ENCODE measurements at regions not wholly inside any gene's neighbourhood (a gene's known extent, or its start where the extent isn't known, plus 50 kb on each side); places are given as distances from the start of the nearest gene placed in this dataset.
"Not testable (repeated sequence)": the region's sequence is repeated elsewhere in the genome, so short reads cannot be mapped to it uniquely, and the experiment has no call there.

DNA sequence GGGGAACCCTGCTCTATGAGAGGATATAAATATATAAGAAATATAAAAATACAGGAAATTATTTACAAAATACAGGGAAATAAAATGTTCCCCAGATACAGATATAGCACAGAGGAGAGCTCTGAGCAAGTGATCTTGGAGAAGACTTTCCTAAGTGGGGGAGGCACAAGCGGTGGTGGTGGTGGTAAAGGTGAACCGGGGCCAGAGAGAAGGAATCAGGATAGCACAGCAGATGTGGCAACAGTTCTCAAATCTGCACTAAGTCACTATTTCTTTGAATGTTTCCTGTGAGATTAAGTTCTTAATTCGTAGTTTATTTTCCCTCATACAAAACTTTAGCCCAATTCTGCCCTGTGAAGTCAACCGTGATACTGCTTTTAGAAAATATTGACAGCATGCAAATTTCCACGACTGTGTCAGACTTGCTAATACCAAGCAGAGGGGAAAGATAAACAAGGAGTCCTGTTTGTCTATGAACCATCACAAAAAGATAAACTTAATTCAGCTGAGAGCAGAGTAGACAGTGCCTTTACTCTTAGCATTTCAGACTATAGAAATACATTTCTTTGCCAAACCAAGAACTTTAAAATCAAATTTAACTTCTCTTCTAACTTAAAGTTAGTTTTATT, 237.5 kb upstream of the POGK start:
- in situ Hi-C loops (cut with HindIII; ENCODE audit: low sequenced_read_pairs), result no loop called here

DNA sequence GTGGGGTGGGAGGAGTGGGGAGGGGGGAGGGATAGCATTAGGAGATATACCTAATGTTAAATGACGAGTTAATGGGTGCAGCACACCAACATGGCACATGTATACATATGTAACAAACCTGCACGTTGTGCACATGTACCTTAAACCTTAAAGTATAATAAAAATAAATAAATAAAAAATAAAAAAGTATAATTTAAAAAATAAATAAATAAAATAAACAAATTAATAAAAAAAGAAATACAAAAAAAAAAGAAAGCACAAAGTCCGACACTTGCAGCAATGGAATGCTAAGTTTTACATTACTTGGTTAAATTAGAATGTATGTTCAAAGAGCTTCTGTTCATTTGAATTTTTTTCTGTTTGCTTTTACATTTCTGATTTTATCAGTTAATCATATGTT, 236.5 kb upstream of the POGK start:
- in situ Hi-C loops (cut with HindIII; ENCODE audit: low sequenced_read_pairs), result not testable (repeated sequence)

DNA sequence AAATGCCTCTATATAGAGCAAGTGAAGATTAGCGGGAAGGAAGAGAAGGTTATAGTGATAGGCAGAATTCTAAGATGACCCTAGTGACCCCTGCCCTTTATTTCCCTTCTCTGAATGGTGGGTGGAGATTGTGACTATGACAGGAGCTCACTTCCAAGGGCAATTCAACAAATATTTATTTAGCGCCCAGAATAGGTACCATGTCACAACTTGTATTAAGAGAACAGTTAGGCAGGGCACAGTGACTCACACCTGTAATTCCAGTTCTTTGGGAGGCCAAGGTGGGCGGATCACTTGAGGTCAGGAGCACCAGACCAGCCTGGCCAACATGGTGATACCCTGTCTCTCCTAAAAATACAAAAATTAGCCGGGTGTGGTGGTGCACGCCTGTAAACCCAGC, 236.0 kb upstream of the POGK start:
- in situ Hi-C loops (cut with HindIII; ENCODE audit: low sequenced_read_pairs), result no loop called here

DNA sequence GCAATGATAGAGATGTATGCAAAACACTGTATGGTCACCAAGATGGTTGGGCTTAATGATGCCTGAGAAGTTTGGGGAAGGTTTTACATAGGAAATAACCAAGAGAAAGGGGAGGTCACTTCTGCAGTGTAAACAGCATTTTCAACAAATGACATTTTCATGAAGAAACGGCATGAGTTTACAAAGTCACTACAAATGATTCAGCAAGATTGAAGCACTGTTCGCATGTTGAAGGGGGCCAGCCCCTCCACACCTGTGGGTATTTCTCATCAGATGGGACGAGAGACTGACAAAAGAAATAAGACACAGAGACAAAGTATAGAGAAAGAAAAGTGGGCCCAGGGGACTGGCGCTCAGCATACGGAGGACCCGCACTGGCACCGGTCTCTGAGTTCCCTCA, 234.1 kb upstream of the POGK start:
- in situ Hi-C loops (cut with HindIII; ENCODE audit: low sequenced_read_pairs), result no loop called here

DNA sequence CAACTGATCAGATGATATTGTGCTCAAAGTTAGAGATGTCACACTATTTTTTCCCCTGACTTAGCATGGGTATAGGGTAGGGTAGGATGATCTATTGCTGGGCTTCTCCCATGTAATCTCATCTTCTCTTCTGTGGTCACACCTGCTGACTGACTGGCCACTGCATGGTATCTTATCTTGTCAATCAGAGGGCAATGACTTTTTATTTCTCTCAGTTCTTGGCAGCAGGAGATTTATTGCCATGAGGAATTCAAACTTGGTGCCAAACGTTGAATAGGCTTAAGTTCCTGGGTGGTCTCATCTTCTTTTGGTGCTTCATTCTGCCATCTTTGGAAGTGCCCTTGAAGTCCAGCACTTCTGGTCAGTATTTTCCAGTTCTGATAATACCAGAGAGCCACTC, 226.4 kb upstream of the POGK start:
- in situ Hi-C loops (cut with HindIII; ENCODE audit: low sequenced_read_pairs), result no loop called here

DNA sequence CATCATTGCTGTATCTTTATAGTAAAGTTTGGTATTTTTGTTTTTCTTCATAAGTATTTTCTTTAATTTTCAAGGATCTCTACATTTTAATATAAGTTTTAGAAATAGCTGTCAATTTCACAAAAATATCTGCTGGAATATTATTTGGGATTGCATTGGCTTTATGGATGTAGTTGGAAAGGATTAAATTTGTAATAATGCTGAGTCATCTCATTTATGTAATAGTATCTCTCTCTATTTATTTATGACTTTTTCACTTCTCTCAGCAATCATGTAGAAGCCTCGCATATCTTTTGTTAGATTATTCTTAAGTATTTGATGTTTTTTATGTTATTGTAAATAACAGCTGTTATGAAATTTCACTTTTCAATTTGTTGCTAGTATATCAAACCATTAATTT, 223.1 kb upstream of the POGK start:
- in situ Hi-C loops (cut with HindIII; ENCODE audit: low sequenced_read_pairs), result no loop called here

DNA sequence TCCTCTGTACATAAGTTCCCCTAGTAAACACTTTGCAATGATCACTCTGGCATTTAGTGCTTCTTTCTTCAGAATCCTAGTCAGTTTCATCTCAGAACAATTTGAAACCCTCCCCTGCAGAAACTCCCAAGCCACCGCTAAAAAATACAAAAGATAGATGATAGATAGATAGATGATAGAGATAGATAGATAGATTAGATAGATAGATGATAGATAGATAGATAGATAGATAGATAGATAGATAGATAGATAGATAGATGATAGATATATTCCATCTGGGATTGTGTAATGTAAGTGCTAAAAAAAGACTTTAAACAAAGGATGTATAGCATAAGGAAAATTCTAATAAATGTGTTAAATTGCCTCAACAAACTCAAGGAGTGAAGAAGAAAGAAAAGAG, 212.6 kb upstream of the POGK start:
- in situ Hi-C loops (cut with HindIII; ENCODE audit: low sequenced_read_pairs), result no loop called here

DNA sequence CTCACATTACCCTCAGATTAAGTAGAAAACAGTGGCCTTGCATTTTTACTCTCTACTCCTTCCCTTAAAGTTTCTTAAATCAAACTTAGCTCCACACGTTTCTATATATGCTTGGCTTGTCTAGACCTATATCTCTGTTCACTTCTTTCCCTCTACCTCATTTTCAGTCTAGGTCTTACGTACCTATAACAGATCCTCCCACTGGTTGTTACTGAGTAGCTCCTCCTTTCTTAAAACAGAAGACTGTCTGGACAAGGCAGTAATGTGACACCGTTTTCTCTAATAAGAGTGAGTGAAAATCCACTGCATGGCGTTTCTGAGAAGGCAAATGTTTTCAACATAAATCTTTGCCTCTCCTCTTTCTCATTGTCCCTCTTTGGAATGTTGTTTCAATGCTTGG, 211.7 kb upstream of the POGK start:
- in situ Hi-C loops (cut with HindIII; ENCODE audit: low sequenced_read_pairs), result no loop called here

DNA sequence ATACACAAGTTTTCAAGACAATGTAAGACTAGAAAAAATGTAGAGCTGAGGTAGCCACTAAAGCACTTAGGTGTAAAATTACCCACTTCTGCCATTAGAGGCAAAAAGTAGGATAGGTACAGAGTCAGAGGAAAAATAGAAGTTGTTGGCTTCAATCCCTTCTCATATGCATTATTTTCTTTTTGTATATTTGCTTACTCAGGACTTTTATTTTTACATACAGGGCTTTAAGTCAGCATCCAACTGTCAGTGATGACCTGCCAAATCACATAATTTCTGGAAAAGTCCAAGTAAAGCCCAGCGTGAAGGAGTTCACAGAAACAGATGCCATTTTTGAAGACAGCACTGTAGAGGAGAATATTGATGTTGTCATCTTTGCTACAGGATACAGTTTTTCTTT, 211.0 kb upstream of the POGK start:
- in situ Hi-C loops (cut with HindIII; ENCODE audit: low sequenced_read_pairs), result no loop called here

DNA sequence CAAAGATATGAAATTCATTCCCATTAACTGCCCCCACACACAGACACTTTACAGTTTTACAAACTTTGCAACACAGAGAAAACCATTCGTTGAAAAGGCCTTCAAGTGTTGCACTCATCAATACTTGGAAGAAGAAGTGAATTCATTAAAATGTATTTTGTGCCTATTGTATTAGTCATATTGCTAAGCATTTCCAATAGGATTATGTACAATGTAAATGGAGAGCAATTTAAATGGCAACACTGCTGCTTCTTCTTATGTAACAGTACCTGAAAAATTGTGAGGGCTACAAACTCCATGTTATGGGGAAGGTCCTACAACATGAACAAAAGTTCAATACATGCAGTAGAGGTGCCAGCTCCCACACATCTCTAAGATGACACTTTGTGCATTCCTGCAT, 209.3 kb upstream of the POGK start:
- in situ Hi-C loops (cut with HindIII; ENCODE audit: low sequenced_read_pairs), result no loop called here

DNA sequence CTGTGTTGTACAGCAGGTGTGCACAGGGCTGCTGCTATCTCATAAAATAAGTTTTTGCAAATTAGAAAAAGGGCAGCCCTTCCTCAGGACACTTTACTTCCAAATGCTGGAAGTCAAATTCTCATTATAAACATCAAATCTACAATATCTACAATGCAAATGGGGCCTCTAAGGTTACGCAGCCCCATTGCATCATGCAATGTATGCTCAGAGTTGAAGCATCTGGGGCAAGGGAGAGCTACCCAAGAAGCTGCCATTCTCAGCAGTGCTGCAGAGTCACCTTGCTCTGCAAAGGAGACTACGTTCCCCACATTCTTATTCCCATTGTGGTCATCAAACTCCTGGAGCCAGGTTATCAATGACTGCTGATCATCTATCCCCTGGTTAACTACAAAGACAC, 208.9 kb upstream of the POGK start:
- in situ Hi-C loops (cut with HindIII; ENCODE audit: low sequenced_read_pairs), result no loop called here

DNA sequence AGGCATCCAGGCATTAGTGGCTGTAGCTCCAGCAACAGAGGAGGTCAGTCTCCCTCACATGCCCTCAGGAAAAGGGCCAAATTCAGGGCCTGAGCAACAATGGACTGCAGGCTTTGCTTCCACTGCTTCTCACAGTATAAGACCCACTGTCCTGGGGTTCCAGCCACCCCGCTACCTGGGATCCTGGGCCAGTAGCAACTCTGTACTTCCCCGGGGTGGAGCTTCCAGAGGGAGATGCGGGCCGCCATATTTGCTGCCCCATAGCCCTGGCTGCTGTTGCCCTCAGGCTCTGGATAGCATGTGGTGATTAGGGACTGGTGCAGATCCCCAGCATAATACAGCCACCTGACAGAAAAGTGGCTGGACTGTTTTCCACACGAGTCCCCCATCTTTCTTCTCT, 201.1 kb upstream of the POGK start:
- in situ Hi-C loops (cut with HindIII; ENCODE audit: low sequenced_read_pairs), result no loop called here

DNA sequence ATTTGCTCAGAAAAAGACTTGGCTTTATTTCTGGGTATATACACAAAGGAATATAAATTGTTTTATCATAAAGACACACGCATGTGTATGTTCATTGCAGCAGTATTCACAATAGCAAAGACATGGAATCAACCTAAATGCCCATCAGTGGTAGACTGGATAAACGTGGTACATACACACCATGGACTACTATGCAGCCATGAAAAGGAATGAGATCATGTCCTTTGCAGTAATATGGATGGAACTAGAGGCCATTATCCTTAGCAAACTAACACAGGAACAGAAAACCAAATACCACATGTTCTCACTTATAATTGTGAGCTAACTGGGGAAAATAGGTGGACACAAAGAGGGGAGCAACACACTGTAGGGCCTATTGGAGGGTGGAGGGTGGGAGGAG, 182.0 kb upstream of the POGK start:
- in situ Hi-C loops (cut with HindIII; ENCODE audit: low sequenced_read_pairs), result not testable (repeated sequence)

DNA sequence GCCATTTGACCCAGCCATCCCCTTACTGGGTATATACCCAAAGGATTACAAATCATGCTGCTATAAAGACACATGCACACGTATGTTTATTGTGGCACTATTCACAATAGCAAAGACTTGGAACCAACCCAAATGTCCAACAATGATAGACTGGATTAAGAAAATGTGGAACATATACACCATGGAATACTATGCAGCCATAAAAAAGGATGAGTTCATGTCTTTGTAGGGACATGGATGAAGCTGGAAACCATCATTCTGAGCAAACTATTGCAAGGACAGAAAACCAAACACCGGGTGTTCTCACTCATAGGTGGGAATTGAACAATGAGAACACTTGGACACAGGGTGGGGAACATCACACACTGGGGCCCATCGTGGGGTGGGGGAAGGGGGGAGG, 172.5 kb upstream of the POGK start:
- in situ Hi-C loops (cut with HindIII; ENCODE audit: low sequenced_read_pairs), result not testable (repeated sequence)

DNA sequence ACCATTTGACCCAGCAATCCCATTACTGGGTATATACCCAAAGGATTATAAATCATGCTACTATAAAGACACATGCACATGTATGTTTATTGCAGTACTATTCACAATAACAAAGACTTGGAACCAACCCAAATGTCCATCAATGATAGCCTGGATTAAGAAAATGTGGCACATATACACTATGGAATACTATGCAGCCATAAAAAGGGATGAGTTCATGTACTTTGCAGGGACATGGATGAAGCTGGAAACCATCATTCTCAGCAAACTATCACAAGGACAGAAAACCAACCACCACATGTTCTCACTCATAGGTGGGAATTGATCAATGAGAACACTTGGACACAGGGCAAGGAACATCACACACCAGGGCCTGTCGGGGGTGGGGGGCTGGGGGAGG, 171.7 kb upstream of the POGK start:
- in situ Hi-C loops (cut with HindIII; ENCODE audit: low sequenced_read_pairs), result not testable (repeated sequence)

DNA sequence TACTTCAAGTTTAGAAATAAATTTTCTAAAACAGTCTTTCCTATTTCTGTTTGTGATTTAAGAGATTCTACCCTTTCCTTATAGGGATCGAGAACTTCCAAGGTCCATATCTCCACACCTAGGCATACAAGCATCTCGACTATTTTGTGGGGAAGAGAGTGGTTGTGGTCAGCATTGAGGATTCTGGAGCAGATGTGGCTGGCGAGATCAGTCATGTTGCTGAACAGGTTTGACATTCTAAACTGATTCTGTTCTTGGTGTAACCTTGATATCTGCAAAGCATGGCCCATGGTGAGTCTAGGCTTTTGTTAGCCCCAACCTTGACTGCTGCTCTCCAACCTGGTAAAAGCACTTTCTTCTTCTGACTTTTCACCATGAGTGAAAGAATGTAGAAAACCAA, 167.6 kb upstream of the POGK start:
- in situ Hi-C loops (cut with HindIII; ENCODE audit: low sequenced_read_pairs), result no loop called here

DNA sequence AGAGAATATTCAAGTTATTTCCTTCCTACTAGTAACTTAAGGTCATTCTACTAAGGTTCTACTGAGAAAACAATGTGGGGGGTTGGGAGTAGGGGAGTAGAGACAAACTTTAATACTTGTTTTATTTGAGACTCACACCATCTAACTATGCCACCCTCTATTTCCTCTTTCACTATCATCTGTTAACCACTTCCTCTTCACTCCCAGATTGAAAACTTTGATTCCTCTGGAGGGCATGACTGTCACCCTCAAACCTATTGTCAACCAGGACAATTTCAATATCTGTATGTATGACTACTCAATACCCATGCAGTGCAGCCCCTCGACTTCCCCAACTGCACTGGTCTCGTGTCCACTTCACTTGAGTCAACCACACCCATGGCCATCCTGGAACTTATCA, 165.6 kb upstream of the POGK start:
- in situ Hi-C loops (cut with HindIII; ENCODE audit: low sequenced_read_pairs), result no loop called here

DNA sequence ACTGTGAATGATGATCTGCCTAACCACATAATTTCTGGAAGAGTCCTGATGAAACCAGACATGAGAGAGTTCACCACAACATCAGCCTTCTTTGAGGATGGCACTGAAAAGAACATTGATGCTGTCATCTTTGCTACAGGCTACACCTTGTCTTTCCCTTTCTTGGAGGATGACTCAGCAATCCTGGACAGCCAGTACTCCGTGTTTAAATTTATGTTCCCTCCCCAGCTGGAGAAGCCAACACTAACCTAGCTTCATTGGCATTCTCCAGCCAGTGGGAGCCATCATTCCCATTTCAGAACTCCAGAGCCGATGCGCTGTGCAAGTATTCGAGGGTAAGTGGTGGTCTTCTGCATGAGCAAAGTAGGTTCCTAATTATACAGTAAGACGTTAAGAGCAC, 164.1 kb upstream of the POGK start:
- in situ Hi-C loops (cut with HindIII; ENCODE audit: low sequenced_read_pairs), result no loop called here

DNA sequence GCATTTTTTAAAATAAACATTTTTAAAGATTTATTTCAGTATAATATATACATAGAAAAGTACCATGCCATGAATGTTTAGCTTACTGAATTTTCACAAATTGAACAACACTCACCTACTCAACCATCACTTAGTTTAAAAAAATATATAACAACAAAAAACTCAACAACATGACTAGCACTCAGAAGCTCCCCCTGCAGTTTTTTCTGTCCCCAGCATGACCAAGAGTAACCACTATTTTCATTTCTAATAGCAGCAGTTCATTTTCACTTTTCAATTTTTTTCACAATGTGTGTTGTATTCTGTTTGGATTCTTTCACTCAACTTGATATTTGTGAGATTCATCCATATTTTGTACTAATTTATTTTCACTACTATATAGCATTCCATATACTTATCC, 162.3 kb upstream of the POGK start:
- in situ Hi-C loops (cut with HindIII; ENCODE audit: low sequenced_read_pairs), result no loop called here

DNA sequence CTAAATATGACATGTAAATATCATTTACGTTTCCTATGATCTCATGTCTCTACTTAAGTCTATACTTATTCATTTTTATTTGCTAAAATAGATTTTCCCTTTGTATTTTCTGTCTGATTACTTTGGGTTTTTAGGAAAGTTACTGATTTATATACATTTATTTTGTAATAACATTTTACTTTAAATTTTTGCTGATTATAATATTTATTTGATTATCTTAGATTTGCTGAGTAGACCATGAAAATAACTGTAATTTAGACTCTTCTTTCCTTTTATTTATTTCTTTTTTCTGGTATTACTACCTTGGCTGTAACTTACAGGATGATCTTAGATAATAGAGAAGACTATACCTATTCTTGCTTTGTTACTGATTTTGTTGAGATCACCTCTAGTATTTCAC, 159.9 kb upstream of the POGK start:
- in situ Hi-C loops (cut with HindIII; ENCODE audit: low sequenced_read_pairs), result no loop called here

DNA sequence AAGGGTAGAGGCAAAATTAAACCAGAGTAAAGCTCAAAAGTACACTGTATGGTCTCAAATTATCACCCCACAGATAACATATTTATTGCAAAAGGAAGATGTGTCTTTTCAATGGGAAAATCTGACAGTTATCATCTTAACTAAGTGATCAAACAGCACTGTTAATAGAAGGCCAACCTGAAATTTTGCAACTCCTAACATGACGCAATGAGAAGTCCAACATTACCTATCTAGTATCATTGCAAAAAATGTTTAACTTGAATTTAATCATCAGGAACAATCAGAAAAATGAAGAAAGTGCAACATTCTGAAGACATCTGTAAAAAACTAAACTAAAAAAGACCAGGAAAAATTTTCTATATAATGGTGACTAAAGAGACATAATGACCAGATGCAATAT, 156.7 kb upstream of the POGK start:
- in situ Hi-C loops (cut with HindIII; ENCODE audit: low sequenced_read_pairs), result no loop called here

DNA sequence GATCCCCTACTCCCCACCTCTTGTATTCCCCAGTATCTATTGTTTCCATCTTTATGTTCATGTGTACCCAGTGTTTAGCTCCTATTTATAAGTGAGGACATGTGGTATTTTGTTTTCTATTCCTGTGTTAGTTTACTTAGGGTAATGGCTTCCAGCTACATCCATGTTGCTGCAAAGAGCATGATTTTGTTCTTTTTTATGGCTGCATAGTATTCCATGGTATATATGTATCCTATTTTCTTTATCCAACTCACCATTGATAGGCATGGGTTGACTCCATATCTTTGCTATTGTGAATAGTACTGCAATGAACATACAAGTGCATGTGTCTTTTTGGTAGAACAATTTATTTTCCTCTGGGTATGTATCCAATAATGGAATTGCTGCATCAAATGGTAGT, 154.6 kb upstream of the POGK start:
- in situ Hi-C loops (cut with HindIII; ENCODE audit: low sequenced_read_pairs), result not testable (repeated sequence)

DNA sequence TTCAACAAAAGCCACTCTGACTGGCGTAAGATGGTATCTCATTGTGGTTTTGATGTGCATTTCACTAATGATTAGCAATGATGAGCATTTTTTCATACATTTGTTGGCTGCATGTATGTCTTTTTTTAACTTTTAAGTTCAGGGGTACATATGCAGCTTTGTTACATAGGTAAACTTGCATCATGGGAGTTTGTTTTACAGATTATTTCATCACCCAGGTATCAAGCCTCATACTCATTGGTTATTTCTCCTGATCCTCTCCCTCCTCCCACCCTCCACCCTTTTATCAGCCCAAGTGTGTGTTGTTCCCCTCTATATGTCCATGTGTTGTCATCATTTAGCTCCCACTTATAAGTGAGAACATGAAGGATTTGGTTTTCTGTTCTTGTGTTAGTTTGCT, 154.1 kb upstream of the POGK start:
- in situ Hi-C loops (cut with HindIII; ENCODE audit: low sequenced_read_pairs), result no loop called here

DNA sequence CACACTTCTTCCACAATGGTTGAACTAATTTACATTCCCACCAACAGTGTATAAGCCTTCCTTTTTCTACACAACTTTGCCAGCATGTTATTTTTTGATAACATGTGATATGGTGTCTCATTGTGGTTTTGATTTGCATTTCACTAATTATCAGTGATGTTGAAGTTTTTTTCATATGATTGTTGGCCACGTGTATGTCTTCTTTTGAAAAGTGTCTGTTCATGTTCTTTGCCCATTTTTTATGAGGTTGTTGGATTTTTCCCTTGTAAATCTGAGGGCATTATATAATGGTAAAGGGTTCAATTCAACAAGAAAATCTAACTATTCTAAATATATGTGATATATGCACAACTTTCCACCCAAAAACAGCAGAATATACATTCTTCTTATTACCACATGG, 153.4 kb upstream of the POGK start:
- in situ Hi-C loops (cut with HindIII; ENCODE audit: low sequenced_read_pairs), result not testable (repeated sequence)

Measured in DLD1 (cell line).